ENCODE measurements at regions not wholly inside any gene's neighbourhood (a gene's known extent, or its start where the extent isn't known, plus 50 kb on each side); places are given as distances from the start of the nearest gene placed in this dataset.

DNA sequence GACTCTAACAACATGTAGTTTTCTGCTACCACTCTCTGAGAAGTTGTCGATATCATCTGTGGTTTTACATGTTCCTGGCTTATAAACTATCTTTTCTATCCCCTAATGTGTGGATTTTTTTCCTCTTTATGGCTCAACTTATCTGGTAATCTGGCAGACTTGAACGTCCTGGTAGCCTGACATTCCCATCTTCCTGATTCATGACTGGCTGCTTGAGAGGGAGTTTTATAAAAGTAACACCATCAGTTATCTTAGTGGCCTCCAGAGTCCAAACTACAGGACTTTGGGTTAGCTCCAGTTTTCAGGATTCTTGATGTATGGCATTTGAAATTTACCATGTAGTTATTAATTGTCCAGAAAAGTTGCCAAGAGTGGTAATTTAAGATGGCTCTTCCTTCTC, 174.0 kb upstream of the GULP1 start:
- TF ChIP-seq CTCF (conservative IDR thresholded peaks at IDR 0.05) = no peak
- H3K27ac ChIP-seq = no peak overlapping the region

DNA sequence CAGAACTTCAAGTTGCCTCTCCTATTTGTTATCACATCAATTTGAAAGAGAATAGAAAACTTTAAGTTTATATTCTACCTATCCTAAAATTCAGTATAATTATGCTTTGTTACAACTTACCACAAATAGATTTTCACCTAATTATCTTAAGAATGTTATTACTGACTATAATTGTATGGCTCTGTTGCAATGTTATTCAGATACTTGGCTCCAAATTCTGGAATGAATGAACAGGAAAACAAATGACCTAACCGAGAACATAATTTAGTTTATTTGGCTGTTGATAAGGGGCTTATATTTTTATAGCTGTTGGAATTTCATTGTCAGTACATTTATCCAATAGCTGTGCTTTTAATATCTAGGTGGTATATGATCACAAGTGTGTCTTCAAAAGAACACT, 173.2 kb upstream of the GULP1 start:
- TF ChIP-seq CTCF (conservative IDR thresholded peaks at IDR 0.05) (no peak), ZFX (IDR thresholded peaks at IDR 0.05) (no peak)

GRCh38 chr2:188119112-188119838, 172.4 kb upstream of the GULP1 start:
- TF ChIP-seq CTCF (conservative IDR thresholded peaks at IDR 0.05) = no peak
- TF ChIP-seq ZFX (IDR thresholded peaks at IDR 0.05) = no peak
- H3K27ac ChIP-seq = no peak overlapping the region

More for the DNA sequence above, 173.2 kb upstream of the GULP1 start:
- no peak overlapping the region for H3K27ac ChIP-seq

DNA sequence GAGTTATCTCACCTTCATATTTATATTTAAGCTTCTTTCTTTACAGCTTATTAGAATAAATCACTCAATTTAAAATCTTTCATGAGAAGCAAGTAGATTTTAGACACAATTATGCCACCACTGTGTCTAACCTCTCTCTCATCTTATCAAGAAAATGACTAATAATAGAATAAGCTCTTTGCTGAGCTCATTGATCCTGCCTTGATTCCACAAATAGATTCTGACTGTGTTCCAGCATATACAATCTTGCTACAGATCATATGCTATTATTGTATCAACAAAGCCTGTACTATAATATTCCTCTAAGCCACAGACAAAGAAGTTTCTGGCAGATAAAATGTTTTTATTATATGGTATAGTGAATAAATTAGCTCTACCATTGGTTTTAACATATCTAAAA, 168.7 kb upstream of the GULP1 start:
- H3K27ac ChIP-seq = no peak overlapping the region
- no peak for TF ChIP-seq ZFX (IDR thresholded peaks at IDR 0.05)
- TF ChIP-seq CTCF (conservative IDR thresholded peaks at IDR 0.05) = no peak

- no peak overlapping the region for H3K27ac ChIP-seq
- no peak for TF ChIP-seq CTCF (conservative IDR thresholded peaks at IDR 0.05)
- TF ChIP-seq ZFX (IDR thresholded peaks at IDR 0.05) = no peak
Observed at GRCh38 chr2:188129677-188130076, 162.0 kb upstream of the GULP1 start.

- TF ChIP-seq CTCF (conservative IDR thresholded peaks at IDR 0.05) = no peak; the same call in 1 of the 2 replicates
- no peak for TF ChIP-seq ZFX (IDR thresholded peaks at IDR 0.05)
Observed at GRCh38 chr2:188130317-188130716, 161.4 kb upstream of the GULP1 start.

GRCh38 chr2:188131281-188131680, 160.4 kb upstream of the GULP1 start:
- TF ChIP-seq ZFX (IDR thresholded peaks at IDR 0.05) (no peak), CTCF (conservative IDR thresholded peaks at IDR 0.05) (no peak)
- no peak overlapping the region for H3K27ac ChIP-seq

More at GRCh38 chr2:188130317-188130716, 161.4 kb upstream of the GULP1 start:
- H3K27ac ChIP-seq = peak overlapping the region; percentile 62; the same call in 1 of the 2 replicates
